ENCODE measurements at regions not wholly inside any gene's neighbourhood (a gene's known extent, or its start where the extent isn't known, plus 50 kb on each side); places are given as distances from the start of the nearest gene placed in this dataset.
A peak's percentile ranks its signal among the peaks of the same experiment; 100 is the strongest.

DNA sequence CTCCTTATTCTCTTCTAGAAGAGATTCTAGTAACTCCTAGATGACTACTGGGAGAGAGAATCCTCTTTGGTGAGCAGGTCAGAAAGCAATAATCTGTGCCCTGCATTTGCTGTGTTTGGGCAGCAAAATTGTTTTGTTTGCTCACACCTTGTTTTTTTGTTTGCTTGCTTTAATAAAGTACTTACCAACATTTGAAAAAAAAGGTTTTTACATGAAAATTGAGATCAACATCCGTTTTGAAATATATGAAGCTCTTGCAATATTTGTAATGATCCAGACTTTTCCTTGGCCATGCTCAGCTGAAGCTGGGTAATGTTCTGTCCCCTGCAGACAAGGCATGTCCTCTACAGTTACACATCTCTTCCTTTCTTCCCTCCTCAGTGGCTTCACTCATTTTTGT, 62.2 kb downstream of the DIPK2A start:
- DNase-seq, result no peak
- TF ChIP-seq, protein P1, sequence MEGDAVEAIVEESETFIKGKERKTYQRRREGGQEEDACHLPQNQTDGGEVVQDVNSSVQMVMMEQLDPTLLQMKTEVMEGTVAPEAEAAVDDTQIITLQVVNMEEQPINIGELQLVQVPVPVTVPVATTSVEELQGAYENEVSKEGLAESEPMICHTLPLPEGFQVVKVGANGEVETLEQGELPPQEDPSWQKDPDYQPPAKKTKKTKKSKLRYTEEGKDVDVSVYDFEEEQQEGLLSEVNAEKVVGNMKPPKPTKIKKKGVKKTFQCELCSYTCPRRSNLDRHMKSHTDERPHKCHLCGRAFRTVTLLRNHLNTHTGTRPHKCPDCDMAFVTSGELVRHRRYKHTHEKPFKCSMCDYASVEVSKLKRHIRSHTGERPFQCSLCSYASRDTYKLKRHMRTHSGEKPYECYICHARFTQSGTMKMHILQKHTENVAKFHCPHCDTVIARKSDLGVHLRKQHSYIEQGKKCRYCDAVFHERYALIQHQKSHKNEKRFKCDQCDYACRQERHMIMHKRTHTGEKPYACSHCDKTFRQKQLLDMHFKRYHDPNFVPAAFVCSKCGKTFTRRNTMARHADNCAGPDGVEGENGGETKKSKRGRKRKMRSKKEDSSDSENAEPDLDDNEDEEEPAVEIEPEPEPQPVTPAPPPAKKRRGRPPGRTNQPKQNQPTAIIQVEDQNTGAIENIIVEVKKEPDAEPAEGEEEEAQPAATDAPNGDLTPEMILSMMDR (IDR thresholded peaks at IDR 0.05; ENCODE audit: low read depth, low read length, missing control alignments), result no peak
- no peak overlapping the region for H3K4me3 ChIP-seq (ENCODE audit: low read depth, low read length)
- no peaks in the 10 kb centered on the region for H3K36me3 ChIP-seq (replicated peaks)
- in situ Hi-C loops (cut with HindIII; ENCODE audit: low pct_ligation_motif_present, low sequenced_read_pairs), result no loop called here
- H3K27ac ChIP-seq, result no peak overlapping the region
- H3K27me3 ChIP-seq (replicated peaks), result no peaks in the 10 kb centered on the region

DNA sequence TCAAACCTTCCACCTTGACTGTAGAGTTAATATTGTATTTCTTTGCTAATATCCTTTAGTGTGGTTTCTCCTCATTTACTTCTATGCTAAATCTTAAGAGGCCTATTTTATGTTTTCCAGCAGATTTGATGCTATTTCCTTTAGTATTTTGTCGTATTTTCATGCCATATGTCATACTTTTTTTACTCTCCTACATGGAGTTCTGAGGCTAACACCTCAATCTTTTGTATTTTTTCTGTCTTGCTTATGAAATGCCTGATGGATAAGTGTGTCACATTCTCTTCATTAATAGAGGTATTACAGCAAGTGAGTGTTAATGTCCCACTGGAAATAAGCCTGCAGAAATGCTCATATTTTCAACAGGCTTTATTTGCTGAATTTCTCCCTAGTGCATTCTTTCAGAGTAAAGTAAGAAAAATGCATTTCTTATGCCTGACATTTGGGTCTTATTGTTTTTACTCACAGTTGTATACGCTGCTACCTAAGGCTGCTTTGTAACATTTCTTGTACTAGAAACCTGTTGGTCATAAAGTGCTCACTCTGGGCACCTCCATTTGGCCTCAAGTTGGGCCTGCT, 63.2 kb downstream of the DIPK2A start:
- Histone ChIP-seq H3K27me3 (replicated peaks) (no peaks in the 10 kb centered on the region), H3K4me3 (ENCODE audit: low read depth, low read length) (no peak overlapping the region), H3K36me3 (replicated peaks) (no peaks in the 10 kb centered on the region), H3K27ac (no peak overlapping the region)
- TF ChIP-seq, protein P1 (IDR thresholded peaks at IDR 0.05; ENCODE audit: low read depth, low read length, missing control alignments), result no peak
- in situ Hi-C loops (cut with HindIII; ENCODE audit: low pct_ligation_motif_present, low sequenced_read_pairs), result no loop called here
- DNase-seq, result no peak

DNA sequence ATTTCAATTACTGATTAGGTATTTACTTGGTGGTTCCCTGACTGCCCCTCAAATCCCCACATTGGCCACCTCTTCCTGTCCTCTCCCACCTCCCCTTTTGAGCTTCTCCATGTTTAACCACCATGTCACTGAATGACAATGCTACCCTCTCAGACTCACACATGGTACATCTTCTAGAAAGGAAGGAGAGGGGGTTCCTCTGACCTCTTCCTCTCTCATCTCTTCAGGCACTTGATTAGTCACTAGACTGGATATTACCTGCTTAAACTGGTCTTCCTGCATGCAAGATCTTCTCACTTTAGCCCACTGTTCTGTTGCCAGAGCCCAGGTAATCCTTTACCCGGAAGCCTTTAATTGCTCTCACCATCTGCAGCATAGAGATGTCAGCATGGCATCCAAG, 64.9 kb downstream of the DIPK2A start:
- no peaks in the 10 kb centered on the region for H3K36me3 ChIP-seq (replicated peaks)
- H3K27ac ChIP-seq, result no peak overlapping the region
- no peak for DNase-seq
- no peaks in the 10 kb centered on the region for H3K27me3 ChIP-seq (replicated peaks)
- H3K4me3 ChIP-seq (ENCODE audit: low read depth, low read length), result no peak overlapping the region
- TF ChIP-seq, protein P1 (IDR thresholded peaks at IDR 0.05; ENCODE audit: low read depth, low read length, missing control alignments), result no peak
- in situ Hi-C loops (cut with HindIII; ENCODE audit: low pct_ligation_motif_present, low sequenced_read_pairs), result no loop called here

DNA sequence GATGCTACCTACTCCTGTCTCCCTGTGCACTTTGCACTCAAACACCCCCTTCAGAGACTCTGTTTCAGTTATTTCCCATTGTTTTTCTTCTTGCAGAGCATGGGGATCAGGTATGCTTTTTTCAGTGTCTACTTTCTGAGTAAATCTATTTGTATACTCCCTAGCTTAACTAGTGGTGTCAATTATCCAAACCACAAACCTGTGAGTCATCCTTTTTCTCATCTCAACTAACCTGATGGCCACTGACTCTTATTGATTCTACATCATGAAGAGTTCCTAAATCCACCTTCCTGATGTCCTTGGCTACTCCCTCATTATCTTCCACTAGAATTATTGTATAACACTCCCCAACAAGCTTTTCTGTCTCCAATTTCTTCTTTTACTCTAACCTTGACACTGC, 68.0 kb downstream of the DIPK2A start:
- TF ChIP-seq, protein P1 (IDR thresholded peaks at IDR 0.05; ENCODE audit: low read depth, low read length, missing control alignments), result no peak
- Histone ChIP-seq H3K36me3 (replicated peaks) (no peaks in the 10 kb centered on the region), H3K4me3 (ENCODE audit: low read depth, low read length) (no peak overlapping the region), H3K27ac (no peak overlapping the region), H3K27me3 (replicated peaks) (no peaks in the 10 kb centered on the region)
- DNase-seq, result no peak
- in situ Hi-C loops (cut with HindIII; ENCODE audit: low pct_ligation_motif_present, low sequenced_read_pairs), result no loop called here

DNA sequence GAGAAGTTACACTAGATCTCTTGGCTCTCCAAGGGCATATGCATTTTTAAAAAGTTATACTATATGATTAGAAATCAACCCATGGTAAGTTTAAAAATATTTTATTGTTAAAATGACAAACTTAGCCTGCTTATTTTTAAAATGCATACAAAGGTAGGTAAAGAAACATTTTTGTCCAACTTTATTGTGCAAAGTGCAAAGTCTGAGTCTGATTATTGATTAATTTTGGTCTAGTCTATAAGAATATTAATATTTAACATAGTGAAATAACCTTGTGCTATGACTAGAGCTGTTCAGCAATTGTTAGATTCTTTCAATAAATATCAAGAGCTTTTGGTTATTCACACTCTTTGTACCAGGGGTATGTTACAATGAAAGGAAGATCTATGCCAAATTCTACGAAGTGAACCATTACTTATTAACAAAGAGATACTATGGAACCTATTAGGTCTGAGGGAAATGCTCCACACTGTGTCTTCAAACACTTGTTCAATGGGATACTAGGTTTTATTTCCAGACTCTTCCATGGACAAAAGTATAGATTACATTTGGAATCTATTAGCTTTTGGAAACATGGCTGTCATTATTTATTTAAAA, 70.4 kb downstream of the DIPK2A start:
- TF ChIP-seq, protein P1 (IDR thresholded peaks at IDR 0.05; ENCODE audit: low read depth, low read length, missing control alignments), result no peak
- H3K27me3 ChIP-seq (replicated peaks), result no peaks in the 10 kb centered on the region
- H3K27ac ChIP-seq, result no peak overlapping the region
- H3K4me3 ChIP-seq (ENCODE audit: low read depth, low read length), result no peak overlapping the region
- no peaks in the 10 kb centered on the region for H3K36me3 ChIP-seq (replicated peaks)
- no peak for DNase-seq
- in situ Hi-C loops (cut with HindIII; ENCODE audit: low pct_ligation_motif_present, low sequenced_read_pairs), result no loop called here

DNA sequence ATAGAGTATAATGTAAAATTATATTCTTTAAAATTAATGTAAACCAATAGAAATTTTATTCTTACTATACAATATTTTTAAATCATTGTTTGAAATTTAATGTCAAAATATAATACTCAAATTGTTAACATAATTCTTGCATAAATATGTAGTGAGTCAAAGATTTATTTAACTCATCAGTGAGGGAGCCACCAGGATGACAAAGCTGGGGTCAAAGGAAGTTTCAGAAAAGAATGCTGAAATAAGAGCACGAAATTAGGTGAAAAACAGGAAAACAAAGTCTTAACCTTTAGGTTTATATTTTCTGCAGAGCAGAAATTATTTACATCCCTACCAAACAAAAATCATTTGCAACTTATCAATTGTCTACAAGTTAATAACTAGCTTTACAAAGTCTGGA, 74.1 kb downstream of the DIPK2A start:
- in situ Hi-C loops (cut with HindIII; ENCODE audit: low pct_ligation_motif_present, low sequenced_read_pairs), result no loop called here
- H3K4me3 ChIP-seq (ENCODE audit: low read depth, low read length), result no peak overlapping the region
- H3K36me3 ChIP-seq (replicated peaks), result no peaks in the 10 kb centered on the region
- H3K27me3 ChIP-seq (replicated peaks), result no peaks in the 10 kb centered on the region
- TF ChIP-seq, protein P1 (IDR thresholded peaks at IDR 0.05; ENCODE audit: low read depth, low read length, missing control alignments), result no peak
- DNase-seq, result peak; percentile 14
- H3K27ac ChIP-seq, result no peak overlapping the region
